HepG2 (cell line): ENCODE measurements at regions not wholly inside any gene's neighbourhood (a gene's known extent, or its start where the extent isn't known, plus 50 kb on each side); places are given as distances from the start of the nearest gene placed in this dataset.

Experiments used
- FOXP4 ChIP-seq: sonication (generic); formaldehyde crosslinking; IDR thresholded peaks from 2 replicates; pipeline ENCODE4 v1.4.0; 2020; ENCODE audit warnings: missing genetic modification reagents
- JUND ChIP-seq: sonication (generic); formaldehyde crosslinking; IDR thresholded peaks from 2 replicates; pipeline ENCODE4 v1.8.0; 2022; ENCODE audit warnings: mild to moderate bottlenecking, missing genetic modification reagents
- NFYC ChIP-seq: IDR thresholded peaks from 2 replicates; pipeline ENCODE4 v1.6.1; 2016; ENCODE audit warnings: missing genetic modification reagents, missing compliant biosample characterization
- NR2F1 ChIP-seq, 2 experiments: fragments of 450-650 bp in 1 of 2; formaldehyde crosslinking in 1 of 2; IDR thresholded peaks; 2 replicates each; pipeline versions ENCODE4 v1.5.0 to v1.6.1; 2016 to 2020; ENCODE audit warnings: mild to moderate bottlenecking in 1 of 2, missing compliant biosample characterization in 1 of 2, missing genetic modification reagents in 1 of 2, moderate library complexity in 1 of 2
- ZBTB40 ChIP-seq, 2 experiments: fragments of 450-650 bp in 1 of 2; sonication (generic) in 1 of 2; formaldehyde crosslinking in 1 of 2; IDR thresholded peaks; 2 replicates each; pipeline versions ENCODE4 v1.6.1 to v1.8.0; 2016 to 2022; ENCODE audit warnings: antibody characterized with exemption in 1 of 2, mild to moderate bottlenecking in 1 of 2, missing genetic modification reagents in 1 of 2
- TF ChIP-seq, protein P1 (sequence below): sonication (generic); formaldehyde crosslinking; IDR thresholded peaks from 2 replicates; pipeline ENCODE4 v1.5.1; 2020; ENCODE audit warnings: mild to moderate bottlenecking, missing genetic modification reagents, borderline replicate concordance

DNA sequence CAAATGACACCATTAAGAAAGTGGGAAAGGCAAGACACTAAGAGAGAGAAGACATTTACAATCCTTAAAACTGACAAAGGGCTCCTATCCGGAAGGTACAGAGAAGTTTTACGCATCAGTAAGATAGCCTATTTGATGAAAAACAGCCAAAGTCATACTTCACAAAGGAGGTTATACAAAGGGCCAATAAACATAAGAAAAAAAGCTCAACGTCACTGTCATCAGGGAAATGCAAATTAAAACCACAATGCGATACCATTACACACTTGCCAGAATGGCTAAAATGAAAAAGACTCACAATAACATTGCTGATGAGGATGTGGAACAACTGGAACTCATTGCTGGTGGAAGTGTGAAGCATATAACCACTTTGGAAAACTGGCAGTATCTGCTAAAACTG is 168.6 kb upstream of the FAR2 start (continued):
- TF ChIP-seq ZBTB40 (IDR thresholded peaks at IDR 0.05) (no peak), ZBTB40 (CRISPR knock-in tag; IDR thresholded peaks at IDR 0.05) (no peak), JUND (no peak), NFYC (no peak), NR2F1 (CRISPR knock-in tag; IDR thresholded peaks at IDR 0.05) (no peak), FOXP4 (CRISPR knock-in tag) (no peak)
- TF ChIP-seq, protein P1, sequence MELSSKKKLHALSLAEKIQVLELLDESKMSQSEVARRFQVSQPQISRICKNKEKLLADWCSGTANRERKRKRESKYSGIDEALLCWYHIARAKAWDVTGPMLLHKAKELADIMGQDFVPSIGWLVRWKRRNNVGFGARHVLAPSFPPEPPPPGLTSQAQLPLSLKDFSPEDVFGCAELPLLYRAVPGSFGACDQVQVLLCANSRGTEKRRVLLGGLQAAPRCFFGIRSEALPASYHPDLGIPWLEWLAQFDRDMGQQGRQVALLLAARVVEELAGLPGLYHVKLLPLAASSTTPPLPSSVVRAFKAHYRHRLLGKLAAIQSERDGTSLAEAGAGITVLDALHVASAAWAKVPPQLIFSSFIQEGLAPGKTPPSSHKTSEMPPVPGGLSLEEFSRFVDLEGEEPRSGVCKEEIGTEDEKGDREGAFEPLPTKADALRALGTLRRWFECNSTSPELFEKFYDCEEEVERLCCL (CRISPR knock-in tag): no peak
